ENCODE measurements at regions not wholly inside any gene's neighbourhood (a gene's known extent, or its start where the extent isn't known, plus 50 kb on each side); places are given as distances from the start of the nearest gene placed in this dataset.

- no peaks in the 10 kb centered on the region for H3K9me1 ChIP-seq (replicated peaks; ENCODE audit: control insufficient read depth, extremely low read depth, insufficient read depth, low read length)
- no peaks in the 10 kb centered on the region for H4K20me1 ChIP-seq (replicated peaks; ENCODE audit: control insufficient read depth, extremely low read depth, insufficient read depth, low read length)
- no peak overlapping the region for H3K27ac ChIP-seq (ENCODE audit: insufficient read depth, low read depth, low read length)
- H3K9ac ChIP-seq (replicated peaks; ENCODE audit: extremely low read depth, insufficient read depth, low read length): no peak overlapping the region
- no peaks in the 10 kb centered on the region for H3K4me1 ChIP-seq (ENCODE audit: control insufficient read depth, extremely low read depth, insufficient read depth, low read length)
- H3K9me3 ChIP-seq (replicated peaks; ENCODE audit: control insufficient read depth, insufficient read depth, low read length): no peaks in the 10 kb centered on the region
- H3K4me2 ChIP-seq (ENCODE audit: insufficient read depth, low read length): no peak overlapping the region
- dilution Hi-C loops (cut with MboI; ENCODE audit: extremely low pct_ligation_motif_present, low sequenced_read_pairs): no loop called here
- DNase-seq (ENCODE audit: low read depth, low spot score) (no peak), FAIRE-seq (no peak)
- no TSS peak for BruUV-seq (replicated peaks)
- no peak overlapping the region for H3K4me3 ChIP-seq (replicated peaks in 1 of 3; ENCODE audit: insufficient read depth in 1 of 3, low read depth in 1 of 3, low read length in 3 of 3)
- H3K79me2 ChIP-seq (ENCODE audit: control insufficient read depth, insufficient read depth, low read length): no peaks in the 10 kb centered on the region
- ChIA-PET POLR2A (no interaction called here), CTCF (no interaction called here)
- H2AFZ ChIP-seq (ENCODE audit: low read depth, low read length): no peak overlapping the region
- H3K36me3 ChIP-seq (ENCODE audit: control insufficient read depth in 2 of 2, extremely low read depth in 1 of 2, insufficient read depth in 2 of 2, low read length in 2 of 2): no peaks in the 10 kb centered on the region
- H3K27me3 ChIP-seq (ENCODE audit: control insufficient read depth in 2 of 2, insufficient read depth in 2 of 2, low read length in 2 of 2): no peaks in the 10 kb centered on the region
- intact Hi-C loops (cut with micrococcal nuclease): no loop called here
- no peak for TF ChIP-seq FOS (IDR thresholded peaks at IDR 0.05; ENCODE audit: borderline replicate concordance, insufficient read depth, low read length)
- TF ChIP-seq MAX (IDR thresholded peaks at IDR 0.05; ENCODE audit: insufficient read depth, insufficient read length): no peak
- no peak for TF ChIP-seq GATA2 (IDR thresholded peaks at IDR 0.05; ENCODE audit: insufficient read depth, insufficient read length, low read depth, low read length)
- no peak for TF ChIP-seq MYC (IDR thresholded peaks at IDR 0.05; ENCODE audit: low read depth, low read length)
- no peak for TF ChIP-seq CTCF (IDR thresholded peaks at IDR 0.05; ENCODE audit: extremely low read depth in 1 of 2, insufficient read depth in 1 of 2, low read depth in 1 of 2, low read length in 2 of 2)
- TF ChIP-seq EZH2 (IDR thresholded peaks at IDR 0.05; ENCODE audit: borderline replicate concordance, low read depth, low read length, severe bottlenecking): no peak
- TF ChIP-seq POLR2AphosphoS5 (IDR thresholded peaks at IDR 0.05; ENCODE audit: insufficient read depth, low read depth, low read length): no peak
- no peak for TF ChIP-seq JUN (IDR thresholded peaks at IDR 0.05; ENCODE audit: borderline replicate concordance, insufficient read depth, insufficient read length, low read depth)
These were observed 259.1 kb upstream of the DAPK1 start for GRCh38 chr9:87238545-87238944.

Measured in endothelial cell of umbilical vein (primary cell).